ENCODE measurements at regions not wholly inside any gene's neighbourhood (a gene's known extent, or its start where the extent isn't known, plus 50 kb on each side); places are given as distances from the start of the nearest gene placed in this dataset.

DNA sequence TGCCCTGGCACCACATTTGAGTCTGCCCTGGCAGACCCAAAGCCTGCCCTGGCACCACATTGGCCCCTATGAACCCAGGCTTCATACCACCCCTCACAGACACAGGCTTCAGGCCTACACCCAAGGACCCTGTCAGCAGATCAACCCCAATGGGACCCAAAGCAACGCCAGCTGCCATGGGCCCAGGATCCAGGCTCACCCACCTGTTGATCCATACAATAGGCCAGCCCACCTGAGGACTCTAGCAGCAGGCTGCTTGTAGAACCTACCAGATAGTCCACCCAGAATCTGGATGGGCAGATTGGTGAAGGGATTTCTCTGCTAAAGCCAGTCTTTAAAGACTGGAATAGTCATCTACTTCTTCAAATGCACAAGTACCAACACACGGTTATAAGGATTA, 114.4 kb downstream of the LAS1L start:
- TF ChIP-seq CTCF (IDR thresholded peaks at IDR 0.05) = no peak
- no peak for TF ChIP-seq POLR2A (IDR thresholded peaks at IDR 0.05; ENCODE audit: low read depth)
- no peak for TF ChIP-seq EP300 (IDR thresholded peaks at IDR 0.05)
- TF ChIP-seq POLR2AphosphoS5 (IDR thresholded peaks at IDR 0.05) = no peak
